Trophoblast cell (in vitro differentiated cells and primary cell): ENCODE measurements at regions not wholly inside any gene's neighbourhood (a gene's known extent, or its start where the extent isn't known, plus 50 kb on each side); places are given as distances from the start of the nearest gene placed in this dataset.

ENCODE experiments used
- DNase-seq, 2 donors: peaks; one replicate each; pipeline ENCODE4 v3.0.0-alpha.2; 2016
- H2AFZ ChIP-seq: 2 replicates; pipeline ENCODE4 v1.6.1; 2013; ENCODE audit warnings: low read length, moderate library complexity, mild to moderate bottlenecking; ENCODE audit not compliant: insufficient read depth, poor library complexity
- H2AK5ac ChIP-seq: 2 replicates; pipeline ENCODE4 v1.6.1; 2013; ENCODE audit warnings: mild to moderate bottlenecking, low read length
- H2BK120ac ChIP-seq: 2 replicates; pipeline ENCODE4 v1.6.1; 2013; ENCODE audit warnings: low read length, mild to moderate bottlenecking, moderate library complexity; ENCODE audit not compliant: insufficient read depth, poor library complexity
- H2BK12ac ChIP-seq: 2 replicates; pipeline ENCODE4 v1.6.1; 2013; ENCODE audit warnings: mild to moderate bottlenecking, low read length, moderate library complexity
- H2BK5ac ChIP-seq: 2 replicates; pipeline ENCODE4 v1.6.1; 2013; ENCODE audit warnings: low read length, low read depth, moderate library complexity, mild to moderate bottlenecking; ENCODE audit not compliant: poor library complexity
- H3K14ac ChIP-seq: 2 replicates; pipeline ENCODE4 v1.6.1; 2013; ENCODE audit warnings: mild to moderate bottlenecking, low read length
- H3K18ac ChIP-seq: 2 replicates; pipeline ENCODE4 v1.6.1; 2013; ENCODE audit warnings: mild to moderate bottlenecking, low read length
- H3K23ac ChIP-seq: 2 replicates; pipeline ENCODE4 v1.6.1; 2013; ENCODE audit warnings: low read length
- H3K27ac ChIP-seq: 2 replicates; pipeline ENCODE4 v1.5.1; 2013; ENCODE audit warnings: low read depth, mild to moderate bottlenecking, inconsistent platforms, low read length, moderate library complexity
- H3K27me3 ChIP-seq: 2 replicates; pipeline ENCODE4 v1.6.1; 2013; ENCODE audit warnings: inconsistent platforms, mild to moderate bottlenecking, low read length, moderate library complexity; ENCODE audit not compliant: insufficient read depth
- H3K36me3 ChIP-seq, 2 experiments: 1 replicate in 1 of 2; 2 replicates in 1 of 2; pipeline ENCODE4 v1.6.1; 2013; ENCODE audit warnings: low read length in 2 of 2, mild to moderate bottlenecking in 2 of 2, moderate library complexity in 1 of 2; ENCODE audit not compliant: insufficient read depth in 2 of 2, control insufficient read depth in 1 of 2
- H3K4ac ChIP-seq: 2 replicates; pipeline ENCODE4 v1.6.1; 2013; ENCODE audit warnings: low read depth, mild to moderate bottlenecking, low read length, moderate library complexity
- H3K4me1 ChIP-seq, 2 experiments: 1 replicate in 1 of 2; 2 replicates in 1 of 2; pipeline ENCODE4 v1.6.1; 2013; ENCODE audit warnings: low read length in 2 of 2, mild to moderate bottlenecking in 2 of 2, moderate library complexity in 1 of 2; ENCODE audit not compliant: insufficient read depth in 2 of 2, control insufficient read depth in 1 of 2
- H3K4me2 ChIP-seq: 2 replicates; pipeline ENCODE4 v1.6.1; 2013; ENCODE audit warnings: inconsistent platforms, mild to moderate bottlenecking, low read length, moderate library complexity
- H3K4me3 ChIP-seq: 2 replicates; pipeline ENCODE4 v1.5.1; 2013; ENCODE audit warnings: mild to moderate bottlenecking, low read depth, low read length, inconsistent platforms
- H3K79me1 ChIP-seq: one replicate; pipeline ENCODE4 v1.6.1; 2013; ENCODE audit warnings: low read length
- H3K79me2 ChIP-seq: 2 replicates; pipeline ENCODE4 v1.6.1; 2013; ENCODE audit warnings: low read length, mild to moderate bottlenecking; ENCODE audit not compliant: control insufficient read depth, insufficient read depth, poor library complexity
- H3K9ac ChIP-seq: 2 replicates; pipeline ENCODE4 v1.6.1; 2013; ENCODE audit warnings: mild to moderate bottlenecking, low read length
- H3K9me3 ChIP-seq: 2 replicates; pipeline ENCODE4 v1.6.1; 2013; ENCODE audit warnings: low read depth, mild to moderate bottlenecking, control low read depth, inconsistent platforms, low read length; ENCODE audit not compliant: insufficient read depth
- H4K12ac ChIP-seq: 2 replicates; pipeline ENCODE4 v1.6.1; 2013; ENCODE audit warnings: low read depth, mild to moderate bottlenecking, low read length, moderate library complexity
- H4K8ac ChIP-seq: 2 replicates; pipeline ENCODE4 v1.6.1; 2013; ENCODE audit warnings: low read depth, mild to moderate bottlenecking, low read length, moderate library complexity
- H4K91ac ChIP-seq: one replicate; pipeline ENCODE4 v1.6.1; 2013; ENCODE audit warnings: low read depth, mild to moderate bottlenecking, low read length, moderate library complexity
- WGBS: extraction: QIAGEN DNeasy Blood & Tissue Kit; methylation state at CpG from one replicate; pipeline ENCODE4 v1.1.7; 2013; ENCODE audit warnings: missing lambda C conversion rate; ENCODE audit not compliant: insufficient read length, insufficient coverage; ENCODE audit errors: extremely low coverage; 5-methylcytosine and 5-hydroxymethylcytosine counted together

DNA sequence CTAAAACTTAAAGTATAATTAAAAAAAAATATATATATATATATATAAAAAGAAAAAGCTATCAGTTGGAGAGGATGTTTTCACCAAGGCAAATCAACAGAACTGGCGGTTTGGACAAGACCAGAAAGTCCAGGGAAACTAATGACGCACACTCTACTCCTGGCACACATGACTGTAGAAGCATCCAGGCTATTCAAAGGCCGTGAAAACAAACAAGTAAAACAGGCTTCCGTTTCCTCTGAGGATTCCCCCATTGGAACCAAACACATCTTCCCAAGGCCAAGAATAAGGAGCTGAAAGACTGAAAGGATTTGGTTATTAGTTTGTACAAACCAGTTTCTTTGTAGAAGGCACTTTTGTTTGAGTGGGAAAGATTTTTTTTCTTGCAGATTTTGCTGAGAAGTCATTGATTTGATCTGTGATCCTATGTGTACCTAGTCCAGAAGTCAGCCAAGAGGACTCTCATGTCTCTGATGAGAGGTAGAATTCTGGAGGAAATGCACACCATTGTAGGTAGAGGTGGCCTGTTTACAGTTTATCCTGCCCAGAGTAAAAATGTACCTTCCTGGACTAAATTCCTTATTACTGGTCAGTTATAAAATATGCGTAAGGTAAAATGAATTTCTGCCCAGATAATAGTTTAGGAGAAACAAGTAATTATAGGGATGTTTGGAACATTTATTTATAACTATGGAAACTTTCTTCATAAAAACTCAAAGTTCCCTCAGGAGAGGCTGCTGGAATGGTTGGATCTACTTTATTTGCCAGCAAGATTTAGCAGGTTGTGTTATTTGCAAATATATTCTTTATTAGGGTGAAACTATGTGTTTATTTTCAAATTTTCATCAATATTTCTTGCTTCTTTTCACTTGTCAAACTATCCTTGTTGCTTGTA lies 66.5 kb downstream of the DMP1 start:
- no peaks in the 10 kb centered on the region for H3K9me3 ChIP-seq
- no peak overlapping the region for H3K9ac ChIP-seq
- no peak overlapping the region for H2BK5ac ChIP-seq
- H3K4ac ChIP-seq: no peak overlapping the region
- no peaks in the 10 kb centered on the region for H3K4me1 ChIP-seq
- H2AFZ ChIP-seq: no peak overlapping the region
- no peak overlapping the region for H2BK12ac ChIP-seq
- no CpG with 5 or more reads among the region's 5 CpGs for WGBS
- H3K14ac ChIP-seq: no peak overlapping the region
- no peak overlapping the region for H4K12ac ChIP-seq
- no peaks in the 10 kb centered on the region for H3K27me3 ChIP-seq
- H3K18ac ChIP-seq: no peak overlapping the region
- no peaks in the 10 kb centered on the region for H3K79me1 ChIP-seq
- no peak overlapping the region for H2AK5ac ChIP-seq
- H2BK120ac ChIP-seq: no peak overlapping the region
- no peaks in the 10 kb centered on the region for H3K36me3 ChIP-seq
- no peak overlapping the region for H3K27ac ChIP-seq
- H3K23ac ChIP-seq: no peak overlapping the region
- no peak overlapping the region for H4K8ac ChIP-seq
- H4K91ac ChIP-seq: no peak overlapping the region
- H3K79me2 ChIP-seq: no peaks in the 10 kb centered on the region
- H3K4me2 ChIP-seq: no peak overlapping the region
- DNase-seq: peak; percentile 40 to 80
- no peak overlapping the region for H3K4me3 ChIP-seq

GRCh38 chr4:87717276-87718031 lies 67.4 kb downstream of the DMP1 start:
- Histone ChIP-seq H2AK5ac (no peak overlapping the region), H3K36me3 (no peaks in the 10 kb centered on the region), H2BK5ac (no peak overlapping the region), H3K14ac (no peak overlapping the region), H2AFZ (no peak overlapping the region), H3K4ac (no peak overlapping the region), H3K79me2 (no peaks in the 10 kb centered on the region), H3K9me3 (no peaks in the 10 kb centered on the region), H2BK120ac (no peak overlapping the region), H4K8ac (no peak overlapping the region), H3K79me1 (no peaks in the 10 kb centered on the region), H3K4me2 (no peak overlapping the region), H2BK12ac (no peak overlapping the region), H3K27me3 (no peaks in the 10 kb centered on the region), H3K23ac (no peak overlapping the region), H3K27ac (no peak overlapping the region), H3K18ac (no peak overlapping the region), H3K4me1 (no peaks in the 10 kb centered on the region), H4K91ac (no peak overlapping the region), H3K9ac (no peak overlapping the region), H4K12ac (no peak overlapping the region), H3K4me3 (no peak overlapping the region)
- no CpG with 5 or more reads among the region's 7 CpGs for WGBS
- no peak for DNase-seq

DNA sequence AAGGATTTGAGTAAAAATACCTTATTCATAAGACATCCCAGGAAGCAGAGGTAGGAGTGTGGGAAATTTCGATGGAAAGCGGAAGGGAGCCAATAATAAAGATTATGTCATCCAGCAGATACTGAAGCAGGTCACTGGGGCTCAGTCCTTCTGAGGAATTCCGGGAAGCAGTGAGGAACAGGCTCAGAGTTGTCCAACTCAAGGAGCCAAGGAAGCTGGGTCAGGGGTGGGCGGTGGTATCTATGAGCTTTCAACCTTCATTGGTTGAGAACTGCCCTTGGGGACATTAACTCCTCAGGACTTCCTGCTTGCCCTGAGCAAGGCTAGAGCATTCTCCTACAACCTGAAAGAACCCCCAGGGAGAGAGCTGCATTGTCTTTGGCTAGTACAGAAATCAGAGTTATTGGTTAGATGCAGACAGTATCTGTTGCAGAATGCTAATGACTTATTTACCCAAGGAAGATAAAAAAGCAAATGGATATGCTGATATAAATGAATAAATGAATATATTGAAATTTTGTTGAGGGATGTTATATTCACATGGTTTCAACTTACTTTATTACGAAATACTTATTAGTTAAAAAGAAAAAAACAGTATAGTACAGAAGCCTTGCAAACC lies 68.2 kb downstream of the DMP1 start:
- Histone ChIP-seq H3K27ac (no peak overlapping the region), H2BK120ac (no peak overlapping the region), H3K79me1 (no peaks in the 10 kb centered on the region), H3K23ac (no peak overlapping the region), H3K14ac (no peak overlapping the region), H3K4me1 (no peaks in the 10 kb centered on the region), H3K79me2 (no peaks in the 10 kb centered on the region), H3K9ac (no peak overlapping the region), H3K18ac (no peak overlapping the region), H4K12ac (no peak overlapping the region), H2BK5ac (no peak overlapping the region), H3K9me3 (no peaks in the 10 kb centered on the region), H3K4me2 (no peak overlapping the region), H2AFZ (no peak overlapping the region), H3K27me3 (no peaks in the 10 kb centered on the region), H2BK12ac (no peak overlapping the region), H3K36me3 (no peaks in the 10 kb centered on the region), H3K4me3 (no peak overlapping the region), H2AK5ac (no peak overlapping the region), H4K8ac (no peak overlapping the region), H3K4ac (no peak overlapping the region), H4K91ac (no peak overlapping the region)
- no peak for DNase-seq
- no CpG with 5 or more reads among the region's 5 CpGs for WGBS

DNA sequence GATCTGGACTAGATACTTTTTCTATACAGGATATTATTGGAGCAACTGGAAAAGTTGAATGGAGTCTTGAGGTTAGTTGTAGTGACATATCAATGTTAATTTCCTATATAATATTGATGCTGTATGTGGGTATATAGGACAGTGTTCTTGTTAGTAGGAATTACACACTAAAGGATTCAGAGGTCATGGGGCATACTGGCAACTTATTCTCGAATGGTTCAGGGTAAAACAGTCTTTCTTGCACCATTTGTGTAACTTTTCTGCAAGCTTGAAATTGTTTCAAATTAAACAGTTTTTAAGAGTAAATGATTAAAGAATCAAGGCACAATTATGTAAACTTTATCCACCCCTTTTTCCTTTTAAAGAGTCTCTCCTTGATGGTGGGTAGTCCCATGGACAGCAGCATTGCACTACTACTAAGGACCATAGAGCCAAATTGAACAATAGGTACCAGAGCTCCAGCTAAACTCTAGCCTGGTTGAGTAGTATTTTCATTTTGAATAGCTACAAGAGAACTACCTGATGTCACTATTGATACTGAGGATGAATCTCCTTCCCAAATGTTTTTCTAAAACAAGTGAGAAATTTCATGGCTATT lies 70.1 kb downstream of the DMP1 start:
- no peak overlapping the region for H3K14ac ChIP-seq
- no peak overlapping the region for H3K4me2 ChIP-seq
- DNase-seq: no peak
- no peak overlapping the region for H2BK12ac ChIP-seq
- H3K4ac ChIP-seq: no peak overlapping the region
- H3K27me3 ChIP-seq: no peaks in the 10 kb centered on the region
- H2BK5ac ChIP-seq: no peak overlapping the region
- no peak overlapping the region for H3K4me3 ChIP-seq
- no peak overlapping the region for H2BK120ac ChIP-seq
- H3K79me1 ChIP-seq: no peaks in the 10 kb centered on the region
- H2AFZ ChIP-seq: no peak overlapping the region
- no peak overlapping the region for H2AK5ac ChIP-seq
- no peak overlapping the region for H3K18ac ChIP-seq
- no peaks in the 10 kb centered on the region for H3K36me3 ChIP-seq
- H4K8ac ChIP-seq: no peak overlapping the region
- no peak overlapping the region for H4K91ac ChIP-seq
- H3K23ac ChIP-seq: no peak overlapping the region
- H3K9ac ChIP-seq: no peak overlapping the region
- H4K12ac ChIP-seq: no peak overlapping the region
- no peaks in the 10 kb centered on the region for H3K79me2 ChIP-seq
- H3K4me1 ChIP-seq: no peaks in the 10 kb centered on the region
- H3K27ac ChIP-seq: no peak overlapping the region
- peaks cover under 1% of the 10 kb centered on the region for H3K9me3 ChIP-seq
- WGBS: no CpG with 5 or more reads among the region's 1 CpG
